ENCODE measurements at regions not wholly inside any gene's neighbourhood (a gene's known extent, or its start where the extent isn't known, plus 50 kb on each side); places are given as distances from the start of the nearest gene placed in this dataset.
A peak's percentile ranks its signal among the peaks of the same experiment; 100 is the strongest.

GRCh38 chr13:61696676-61697075, 281.0 kb upstream of the PCDH20 start:
- Histone ChIP-seq H3K4me3 (ENCODE audit: low read depth, low read length) (no peak overlapping the region), H3K27me3 (ENCODE audit: control insufficient read depth, insufficient read depth, low read length) (no peaks in the 10 kb centered on the region), H3K36me3 (ENCODE audit: control insufficient read depth, insufficient read depth, low read length) (no peaks in the 10 kb centered on the region)
- no peak for DNase-seq (ENCODE audit: low read depth)
- no peak for FAIRE-seq
- TF ChIP-seq CTCF (IDR thresholded peaks at IDR 0.05; ENCODE audit: insufficient read depth, low read length, severe bottlenecking): no peak

GRCh38 chr13:61695147-61695546, 279.5 kb upstream of the PCDH20 start:
- FAIRE-seq (no peak), DNase-seq (ENCODE audit: low read depth) (peak; percentile 85)
- no peak for TF ChIP-seq CTCF (IDR thresholded peaks at IDR 0.05; ENCODE audit: insufficient read depth, low read length, severe bottlenecking)
- Histone ChIP-seq H3K36me3 (ENCODE audit: control insufficient read depth, insufficient read depth, low read length) (no peaks in the 10 kb centered on the region), H3K4me3 (ENCODE audit: low read depth, low read length) (no peak overlapping the region), H3K27me3 (ENCODE audit: control insufficient read depth, insufficient read depth, low read length) (no peaks in the 10 kb centered on the region)

GRCh38 chr13:61692691-61693090, 277.0 kb upstream of the PCDH20 start:
- H3K36me3 ChIP-seq (ENCODE audit: control insufficient read depth, insufficient read depth, low read length): no peaks in the 10 kb centered on the region
- no peak for FAIRE-seq
- no peaks in the 10 kb centered on the region for H3K27me3 ChIP-seq (ENCODE audit: control insufficient read depth, insufficient read depth, low read length)
- no peak for TF ChIP-seq CTCF (IDR thresholded peaks at IDR 0.05; ENCODE audit: insufficient read depth, low read length, severe bottlenecking)
- H3K4me3 ChIP-seq (ENCODE audit: low read depth, low read length): no peak overlapping the region
- no peak for DNase-seq (ENCODE audit: low read depth)

GRCh38 chr13:61685682-61686012, 270.0 kb upstream of the PCDH20 start:
- peak; percentile 54 for TF ChIP-seq CTCF (IDR thresholded peaks at IDR 0.05; ENCODE audit: insufficient read depth, low read length, severe bottlenecking)
- no peaks in the 10 kb centered on the region for H3K27me3 ChIP-seq (ENCODE audit: control insufficient read depth, insufficient read depth, low read length)
- no peaks in the 10 kb centered on the region for H3K36me3 ChIP-seq (ENCODE audit: control insufficient read depth, insufficient read depth, low read length)
- no peak overlapping the region for H3K4me3 ChIP-seq (ENCODE audit: low read depth, low read length)
- FAIRE-seq: no peak
- peak; percentile 40 for DNase-seq (ENCODE audit: low read depth)

- TF ChIP-seq CTCF (IDR thresholded peaks at IDR 0.05; ENCODE audit: insufficient read depth, low read length, severe bottlenecking): no peak
- no peak for DNase-seq (ENCODE audit: low read depth)
- peak; percentile 52 for FAIRE-seq
- Histone ChIP-seq H3K4me3 (ENCODE audit: low read depth, low read length) (no peak overlapping the region), H3K27me3 (ENCODE audit: control insufficient read depth, insufficient read depth, low read length) (no peaks in the 10 kb centered on the region), H3K36me3 (ENCODE audit: control insufficient read depth, insufficient read depth, low read length) (no peaks in the 10 kb centered on the region)
Measured at GRCh38 chr13:61684976-61685681, 269.5 kb upstream of the PCDH20 start.

GRCh38 chr13:61672756-61673155, 257.1 kb upstream of the PCDH20 start:
- no peaks in the 10 kb centered on the region for H3K36me3 ChIP-seq (ENCODE audit: control insufficient read depth, insufficient read depth, low read length)
- no peak overlapping the region for H3K4me3 ChIP-seq (ENCODE audit: low read depth, low read length)
- TF ChIP-seq CTCF (IDR thresholded peaks at IDR 0.05; ENCODE audit: insufficient read depth, low read length, severe bottlenecking): no peak
- no peak for FAIRE-seq
- peaks cover 2% of the 10 kb centered on the region for H3K27me3 ChIP-seq (ENCODE audit: control insufficient read depth, insufficient read depth, low read length)
- DNase-seq (ENCODE audit: low read depth): no peak
